Liver (tissue), 8 donors: ENCODE measurements at regions not wholly inside any gene's neighbourhood (a gene's known extent, or its start where the extent isn't known, plus 50 kb on each side); places are given as distances from the start of the nearest gene placed in this dataset.

Source experiments
- DNase-seq: peaks from one replicate; pipeline ENCODE4 v3.0.0-alpha.2; 2017; ENCODE audit warnings: low spot score
- H3K27ac ChIP-seq, 2 donors: one replicate each; pipeline ENCODE4 v1.7.0; 2013; ENCODE audit warnings: inconsistent platforms in 2 of 2, low read length in 2 of 2, control low read depth in 1 of 2, low read depth in 1 of 2, mild to moderate bottlenecking in 1 of 2
- H3K27me3 ChIP-seq, 4 donors: one replicate each; pipeline versions ENCODE4 v1.6.1 to v1.7.0; 2013; ENCODE audit warnings: low read length in 3 of 4, inconsistent platforms in 1 of 4, mild to moderate bottlenecking in 1 of 4, moderate library complexity in 1 of 4; ENCODE audit not compliant: control insufficient read depth in 4 of 4, insufficient read depth in 4 of 4
- H3K36me3 ChIP-seq, 4 donors: one replicate each; pipeline versions ENCODE4 v1.6.1 to v1.7.0; 2013; ENCODE audit warnings: low read length in 3 of 4, mild to moderate bottlenecking in 3 of 4, low read depth in 1 of 4, moderate library complexity in 1 of 4; ENCODE audit not compliant: control insufficient read depth in 4 of 4, insufficient read depth in 3 of 4
- H3K4me1 ChIP-seq, 4 donors: one replicate each; pipeline versions ENCODE4 v1.6.1 to v1.7.0; 2013; ENCODE audit warnings: low read length in 3 of 4, mild to moderate bottlenecking in 3 of 4, moderate library complexity in 1 of 4; ENCODE audit not compliant: control insufficient read depth in 4 of 4, insufficient read depth in 4 of 4
- H3K4me3 ChIP-seq, 3 donors: one replicate each; pipeline versions ENCODE4 v1.6.1 to v1.7.0; 2013; ENCODE audit warnings: low read length in 3 of 3, control low read depth in 1 of 3, low read depth in 1 of 3, mild to moderate bottlenecking in 1 of 3
- H3K9ac ChIP-seq, 2 donors: one replicate each; pipeline ENCODE4 v1.7.0; 2013; ENCODE audit warnings: low read length in 2 of 2, mild to moderate bottlenecking in 2 of 2, moderate library complexity in 2 of 2, control low read depth in 1 of 2, low read depth in 1 of 2
- H3K9me3 ChIP-seq, 4 donors: one replicate each; pipeline versions ENCODE4 v1.6.1 to v1.7.0; 2013; ENCODE audit warnings: low read length in 3 of 4; ENCODE audit not compliant: control insufficient read depth in 4 of 4
- ATF3 ChIP-seq: IDR thresholded peaks from 2 replicates; pipeline ENCODE4 v1.6.1; 2016; ENCODE audit warnings: antibody characterized with exemption
- CTCF ChIP-seq: fragments of 150-350 bp; IDR thresholded peaks from 2 replicates; pipeline ENCODE4 v1.5.1; 2017; ENCODE audit warnings: improper control_type of control experiment, low read depth, low read length; ENCODE audit not compliant: missing input control
- EGR1 ChIP-seq, 2 donors: IDR thresholded peaks; 2 replicates each; pipeline ENCODE4 v1.6.1; 2016 to 2018; ENCODE audit warnings: antibody characterized with exemption in 2 of 2, low read depth in 2 of 2
- FOXA1 ChIP-seq: IDR thresholded peaks from 2 replicates; pipeline ENCODE4 v1.6.1; 2016; ENCODE audit warnings: antibody characterized with exemption
- FOXA2 ChIP-seq: IDR thresholded peaks from 2 replicates; pipeline ENCODE4 v1.6.1; 2016; ENCODE audit warnings: antibody characterized with exemption
- GABPA ChIP-seq, 2 donors: IDR thresholded peaks in 1 of 2; conservative IDR thresholded peaks in 1 of 2; 2 replicates each; pipeline ENCODE4 v1.6.1; 2016; ENCODE audit warnings: antibody characterized with exemption in 2 of 2, mild to moderate bottlenecking in 1 of 2, moderate library complexity in 1 of 2
- HNF4A ChIP-seq, 2 donors: conservative IDR thresholded peaks; 2 replicates each; pipeline ENCODE4 v1.6.1; 2016; ENCODE audit warnings: antibody characterized with exemption in 2 of 2, mild to moderate bottlenecking in 2 of 2
- HNF4G ChIP-seq: IDR thresholded peaks from 2 replicates; pipeline ENCODE4 v1.6.1; 2016; ENCODE audit warnings: antibody characterized with exemption
- JUND ChIP-seq, 2 donors: IDR thresholded peaks; 2 replicates each; pipeline ENCODE4 v1.6.1; 2016; ENCODE audit warnings: antibody characterized with exemption in 2 of 2
- MAX ChIP-seq: IDR thresholded peaks from 2 replicates; pipeline ENCODE4 v1.6.1; 2016; ENCODE audit warnings: antibody characterized with exemption
- NR2F2 ChIP-seq: IDR thresholded peaks from 2 replicates; pipeline ENCODE4 v1.6.1; 2016; ENCODE audit warnings: antibody characterized with exemption
- RAD21 ChIP-seq, 2 donors: IDR thresholded peaks; 2 replicates each; pipeline ENCODE4 v1.6.1; 2016; ENCODE audit warnings: antibody characterized with exemption in 2 of 2, mild to moderate bottlenecking in 2 of 2
- REST ChIP-seq: IDR thresholded peaks from 2 replicates; pipeline ENCODE4 v1.6.1; 2016; ENCODE audit warnings: antibody characterized with exemption, mild to moderate bottlenecking
- RXRA ChIP-seq, 2 donors: IDR thresholded peaks; 2 replicates each; pipeline ENCODE4 v1.6.1; 2017 to 2018; ENCODE audit warnings: antibody characterized with exemption in 2 of 2, mild to moderate bottlenecking in 1 of 2
- SP1 ChIP-seq: IDR thresholded peaks from 2 replicates; pipeline ENCODE4 v1.6.1; 2018; ENCODE audit warnings: antibody characterized with exemption, mild to moderate bottlenecking
- TAF1 ChIP-seq: conservative IDR thresholded peaks from 2 replicates; pipeline ENCODE4 v1.6.1; 2016; ENCODE audit warnings: antibody characterized with exemption, mild to moderate bottlenecking
- YY1 ChIP-seq: IDR thresholded peaks from 2 replicates; pipeline ENCODE4 v1.6.1; 2016; ENCODE audit warnings: antibody characterized with exemption, mild to moderate bottlenecking
- ZBTB33 ChIP-seq: IDR thresholded peaks from 2 replicates; pipeline ENCODE4 v1.6.1; 2016; ENCODE audit warnings: antibody characterized with exemption
- WGBS: extraction: QIAGEN DNeasy Blood & Tissue Kit; methylation state at CpG from one replicate; pipeline ENCODE4 v1.1.7; 2013; 5-methylcytosine and 5-hydroxymethylcytosine counted together
- donor health status: healthy.
- donor health status: healthy.
- donor health status: healthy.
- donor health status: healthy.
- donor health status: healthy.

- H3K4me3 ChIP-seq: no peak overlapping the region
- H3K27me3 ChIP-seq: no peaks in the 10 kb centered on the region
- H3K9me3 ChIP-seq: no peaks in the 10 kb centered on the region
- TF ChIP-seq HNF4A (conservative IDR thresholded peaks at IDR 0.05): no peak
- TF ChIP-seq ATF3: no peak
- TF ChIP-seq HNF4G: no peak
- no peak for TF ChIP-seq FOXA1
- no peak for TF ChIP-seq TAF1
- no peak for TF ChIP-seq SP1
- TF ChIP-seq NR2F2: no peak
- no peak for TF ChIP-seq GABPA (IDR thresholded peaks at IDR 0.05 in 1 of 2, conservative IDR thresholded peaks at IDR 0.05 in 1 of 2)
- no peak for TF ChIP-seq JUND (IDR thresholded peaks at IDR 0.05)
- TF ChIP-seq REST: no peak
- TF ChIP-seq RAD21 (IDR thresholded peaks at IDR 0.05): no peak
- no peak for TF ChIP-seq YY1
- no peak for TF ChIP-seq ZBTB33
- TF ChIP-seq FOXA2: no peak
- TF ChIP-seq CTCF: no peak
- TF ChIP-seq EGR1 (IDR thresholded peaks at IDR 0.05; ENCODE audit: low read depth in 2 of 2): no peak
- no peak for TF ChIP-seq MAX
- TF ChIP-seq RXRA (IDR thresholded peaks at IDR 0.05): no peak
- H3K36me3 ChIP-seq: no peaks in the 10 kb centered on the region
- H3K9ac ChIP-seq: no peak overlapping the region
- H3K27ac ChIP-seq: no peak overlapping the region
- no peak for DNase-seq
- H3K4me1 ChIP-seq: no peaks in the 10 kb centered on the region
Measured at GRCh38 chr4:128615197-128615596, 194.3 kb upstream of the JADE1 start.

- H3K27ac ChIP-seq: no peak overlapping the region
- TF ChIP-seq RAD21 (IDR thresholded peaks at IDR 0.05) (no peak), HNF4A (conservative IDR thresholded peaks at IDR 0.05) (no peak), CTCF (no peak), NR2F2 (no peak), SP1 (no peak), HNF4G (no peak), REST (no peak), FOXA2 (no peak), JUND (IDR thresholded peaks at IDR 0.05) (no peak), RXRA (IDR thresholded peaks at IDR 0.05) (no peak), ATF3 (no peak), FOXA1 (no peak), EGR1 (IDR thresholded peaks at IDR 0.05; ENCODE audit: low read depth in 2 of 2) (no peak)
Measured at GRCh38 chr4:128608006-128608405, 201.5 kb upstream of the JADE1 start.

More at GRCh38 chr4:128608006-128608405, 201.5 kb upstream of the JADE1 start:
- DNase-seq: no peak
- H3K36me3 ChIP-seq: no peaks in the 10 kb centered on the region
- H3K9ac ChIP-seq: no peak overlapping the region
- no peak overlapping the region for H3K4me3 ChIP-seq
- H3K27me3 ChIP-seq: no peaks in the 10 kb centered on the region
- H3K9me3 ChIP-seq: no peaks in the 10 kb centered on the region
- no peaks in the 10 kb centered on the region for H3K4me1 ChIP-seq
- WGBS: 94% methylated on average over 1 of the region's 1 CpG
